GM19468 (cell line): ENCODE measurements at regions not wholly inside any gene's neighbourhood (a gene's known extent, or its start where the extent isn't known, plus 50 kb on each side); places are given as distances from the start of the nearest gene placed in this dataset.

Source experiments
- ATAC-seq: cut with Tn5 transposase; IDR thresholded peaks from one replicate; pipeline ENCODE4 v1.9.1; 2021; ENCODE audit warnings: mild to moderate bottlenecking, moderate library complexity, moderate number of reproducible peaks; ENCODE audit not compliant: unreplicated experiment; ENCODE audit errors: extremely low read depth

DNA sequence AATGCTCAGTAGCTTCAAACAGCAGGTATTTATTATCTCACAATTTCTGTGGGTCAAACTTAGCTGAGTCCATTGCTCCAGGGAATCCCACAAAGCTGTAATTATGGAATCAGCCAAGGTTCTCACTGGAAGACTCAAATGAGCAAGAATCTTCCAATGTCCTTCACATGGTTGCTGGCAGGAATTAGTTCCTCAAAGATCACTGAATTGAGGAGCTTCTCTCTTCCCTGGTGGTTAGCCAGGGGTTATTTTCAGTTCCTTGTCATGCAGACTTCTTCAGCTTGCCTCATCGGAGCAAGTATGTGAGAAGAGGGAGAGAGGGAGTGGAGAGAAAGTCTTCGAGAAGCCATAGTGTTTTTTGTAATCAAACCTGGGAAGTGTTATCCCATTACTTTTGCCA is 2331.9 kb downstream of the MAT2B start:
- no peak for ATAC-seq

- ATAC-seq = no peak
These were observed 2339.2 kb downstream of the MAT2B start for GRCh38 chr5:165844571-165844970.

DNA sequence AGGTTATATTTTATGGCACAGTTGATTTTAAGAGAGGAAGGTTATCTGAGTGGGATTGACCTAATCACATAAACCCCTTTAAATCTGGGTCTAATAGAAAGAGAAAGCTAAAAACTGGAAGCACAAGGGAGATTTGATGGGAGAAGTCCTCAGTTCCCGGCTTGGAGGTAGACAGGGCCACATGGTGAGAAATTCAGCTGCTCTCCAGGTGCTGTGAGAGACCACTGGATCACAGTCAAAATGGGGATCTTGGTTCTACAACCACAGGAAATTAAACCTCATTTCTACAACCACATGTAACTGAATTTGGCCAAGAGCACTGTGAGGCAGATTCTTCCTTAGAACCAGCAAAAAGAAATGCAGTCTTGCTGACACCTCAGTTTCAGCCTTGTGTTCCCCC is 2352.7 kb downstream of the MAT2B start:
- ATAC-seq = no peak

DNA sequence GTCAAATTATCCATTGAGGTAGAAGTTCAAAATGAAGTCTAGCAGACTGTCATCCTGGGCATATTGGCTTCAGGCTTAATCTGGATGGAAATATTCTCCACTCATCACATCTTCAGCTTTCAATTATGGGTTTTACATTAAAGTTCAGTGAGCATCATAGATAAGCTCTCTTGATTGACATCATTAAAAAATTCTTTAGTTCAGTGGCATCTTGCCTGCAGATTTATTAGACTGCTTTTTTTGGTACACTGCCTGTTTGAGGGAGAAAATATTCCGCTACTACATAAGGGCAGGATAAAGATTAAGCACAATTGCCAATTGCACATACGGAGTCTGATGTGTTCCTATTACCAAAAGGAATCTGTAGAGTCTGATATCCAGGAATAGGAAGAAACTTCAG is 2353.8 kb downstream of the MAT2B start:
- no peak for ATAC-seq

- ATAC-seq = no peak
These were observed 2357.8 kb downstream of the MAT2B start for GRCh38 chr5:165863239-165863638.

DNA sequence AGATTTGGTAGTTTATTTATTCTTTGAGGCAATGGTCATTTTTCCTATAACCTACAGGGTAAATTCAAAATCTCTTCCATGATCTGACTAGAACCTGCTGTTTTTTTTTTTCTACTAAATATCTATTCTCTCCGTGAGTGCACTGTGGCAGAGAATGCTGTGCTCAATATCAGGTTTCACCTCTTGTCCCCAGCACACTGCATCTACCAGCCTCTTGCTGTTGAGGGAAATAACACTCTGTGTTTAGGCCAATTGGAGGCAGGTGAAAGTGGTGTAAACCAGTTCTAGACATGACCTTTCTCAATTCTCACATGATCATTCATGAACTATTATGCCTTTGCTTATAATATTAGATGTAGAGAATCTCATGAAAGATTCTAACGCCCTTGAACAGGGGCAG is 2365.9 kb downstream of the MAT2B start:
- no peak for ATAC-seq

GRCh38 chr5:165874851-165875250 is 2369.4 kb downstream of the MAT2B start:
- no peak for ATAC-seq

GRCh38 chr5:165876538-165876937 is 2371.1 kb downstream of the MAT2B start:
- no peak for ATAC-seq

DNA sequence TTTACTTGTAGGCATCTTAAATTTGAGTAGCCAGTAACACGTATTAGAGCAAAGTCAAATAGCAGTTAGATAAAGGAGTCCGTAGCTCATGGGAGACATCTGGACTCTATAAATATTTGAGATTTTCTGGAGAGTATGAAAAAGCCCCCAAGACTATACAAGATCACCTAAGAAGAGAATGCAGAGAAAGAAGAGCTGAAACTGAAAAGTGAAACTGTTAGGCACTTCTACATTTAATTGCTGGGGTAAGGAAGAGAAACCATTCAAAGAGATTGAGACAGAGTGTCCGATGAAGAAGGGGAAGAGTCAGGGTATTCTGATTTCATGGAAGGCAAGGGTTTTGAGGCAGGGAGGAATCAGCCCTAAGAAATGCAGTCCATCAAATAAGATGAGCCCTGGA is 2372.1 kb downstream of the MAT2B start:
- ATAC-seq = no peak

GRCh38 chr5:165881259-165881658 is 2375.8 kb downstream of the MAT2B start:
- no peak for ATAC-seq

GRCh38 chr5:165882099-165882498 is 2376.7 kb downstream of the MAT2B start:
- no peak for ATAC-seq

- ATAC-seq = no peak
These were observed 2380.4 kb downstream of the MAT2B start for GRCh38 chr5:165885623-165886350.

GRCh38 chr5:165887147-165887546 is 2381.7 kb downstream of the MAT2B start:
- ATAC-seq = no peak

GRCh38 chr5:165892383-165892782 is 2387.0 kb downstream of the MAT2B start:
- ATAC-seq = no peak

DNA sequence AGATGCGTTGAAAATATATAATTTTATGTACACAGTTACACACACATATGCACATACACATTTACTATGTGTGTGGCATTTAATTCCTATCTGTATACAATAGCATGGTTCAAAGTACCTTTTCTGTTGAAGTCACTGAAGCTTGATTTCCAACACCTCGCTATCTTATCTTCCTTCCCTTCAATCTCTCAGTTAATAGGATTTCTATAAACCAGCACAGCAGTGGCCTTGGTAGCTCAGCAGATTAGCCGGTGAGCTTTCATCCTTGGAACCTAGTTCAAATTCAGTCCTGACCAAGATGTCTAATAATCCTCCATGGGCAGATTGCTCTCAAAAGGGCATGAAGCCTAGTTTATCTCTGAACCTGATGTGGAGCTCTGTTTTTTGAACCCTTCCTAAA is 2389.5 kb downstream of the MAT2B start:
- ATAC-seq = no peak

- ATAC-seq = no peak
These were observed 2387.6 kb upstream of the WWC1 start for GRCh38 chr5:165903835-165904234.

GRCh38 chr5:165906871-165907270 is 2384.6 kb upstream of the WWC1 start:
- ATAC-seq = no peak

DNA sequence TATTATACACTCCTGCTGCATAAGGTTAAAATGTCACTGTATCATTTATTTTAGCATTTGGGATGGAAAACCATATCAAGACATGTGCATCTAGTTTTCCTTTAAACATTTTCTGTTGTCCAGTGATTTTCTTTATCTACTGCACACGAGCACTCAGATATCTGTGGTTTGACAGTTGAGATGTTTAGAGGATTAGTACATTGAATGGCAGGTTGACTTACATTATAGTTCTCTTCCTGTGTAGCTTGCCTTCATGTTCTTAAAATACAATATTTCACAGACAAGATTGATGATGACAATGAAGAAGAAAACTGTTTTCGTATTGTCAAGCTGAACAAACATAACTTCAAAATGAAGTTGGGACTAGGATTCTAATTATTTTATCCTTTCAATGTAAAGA is 2378.4 kb upstream of the WWC1 start:
- ATAC-seq = no peak

DNA sequence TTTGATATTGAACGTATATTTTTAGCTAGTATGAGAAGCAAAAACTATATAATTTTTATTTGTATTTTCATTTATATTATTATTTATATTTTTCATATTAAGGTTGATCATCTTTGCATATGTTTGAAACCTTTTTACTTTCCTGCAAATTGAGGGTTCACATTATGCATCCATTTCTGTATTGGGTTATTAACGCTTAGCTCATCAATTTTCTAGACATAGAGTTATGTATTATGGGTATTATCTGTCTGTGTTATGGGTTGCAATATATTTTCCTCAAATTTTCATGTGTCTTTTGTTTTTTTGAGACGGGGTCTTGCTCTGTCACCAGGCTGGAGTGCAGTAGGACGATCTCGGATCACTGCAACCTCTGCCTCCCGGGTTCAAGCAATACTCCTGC is 2377.0 kb upstream of the WWC1 start:
- ATAC-seq = no peak

DNA sequence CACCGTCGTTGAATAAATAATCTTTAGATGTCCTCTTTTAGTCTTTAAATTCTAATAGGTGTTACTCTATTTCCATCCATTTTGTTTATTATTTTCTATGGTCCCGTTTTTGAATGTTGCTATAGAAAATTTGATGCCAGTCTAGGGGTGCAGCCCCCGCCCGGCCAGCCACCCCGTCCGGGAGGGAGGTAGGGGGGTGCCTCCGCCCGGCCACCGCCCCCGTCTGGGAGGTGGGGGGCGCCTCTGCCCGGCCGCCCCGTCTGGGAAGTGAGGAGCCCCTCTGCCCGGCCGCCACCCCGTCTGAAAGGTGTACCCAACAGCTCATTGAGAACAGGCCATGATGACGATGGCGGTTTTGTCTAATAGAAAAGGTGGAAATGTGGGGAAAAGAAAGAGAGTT is 2372.2 kb upstream of the WWC1 start:
- ATAC-seq = no peak

DNA sequence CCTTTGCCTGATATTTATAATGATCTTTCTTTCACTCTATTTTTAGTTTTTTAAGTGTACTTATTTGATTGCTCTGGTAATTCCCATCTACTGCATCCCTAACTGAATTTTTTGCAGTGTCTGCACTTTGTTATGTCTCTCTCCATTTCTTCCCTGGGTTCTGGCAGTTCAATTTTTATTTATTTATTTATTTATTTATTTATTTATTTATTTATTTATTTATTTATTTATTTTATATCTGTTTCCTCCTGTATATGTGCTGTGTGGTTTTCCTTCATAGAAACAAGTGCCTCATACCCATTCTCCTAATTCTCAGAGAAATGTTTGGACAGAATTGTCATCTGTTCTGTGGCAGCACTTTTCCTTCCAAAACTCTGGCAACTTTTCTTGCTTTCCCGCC is 2370.8 kb upstream of the WWC1 start:
- no peak for ATAC-seq

- no peak for ATAC-seq
These were observed 2362.5 kb upstream of the WWC1 start for GRCh38 chr5:165928971-165929370.

GRCh38 chr5:165940541-165940940 is 2350.9 kb upstream of the WWC1 start:
- ATAC-seq = no peak
